HG03439 (cell line): ENCODE measurements at regions not wholly inside any gene's neighbourhood (a gene's known extent, or its start where the extent isn't known, plus 50 kb on each side); places are given as distances from the start of the nearest gene placed in this dataset.
"Not testable (repeated sequence)": the region's sequence is repeated elsewhere in the genome, so short reads cannot be mapped to it uniquely, and the experiment has no call there.

Experiments
- ATAC-seq: cut with Tn5 transposase; IDR thresholded peaks from one replicate; pipeline ENCODE4 v1.9.1; 2021; ENCODE audit warnings: mild to moderate bottlenecking, moderate library complexity; ENCODE audit not compliant: unreplicated experiment

- no peak for ATAC-seq
Measured at GRCh38 chr2:88396209-88396608, 56.3 kb downstream of the FOXI3 start.

DNA sequence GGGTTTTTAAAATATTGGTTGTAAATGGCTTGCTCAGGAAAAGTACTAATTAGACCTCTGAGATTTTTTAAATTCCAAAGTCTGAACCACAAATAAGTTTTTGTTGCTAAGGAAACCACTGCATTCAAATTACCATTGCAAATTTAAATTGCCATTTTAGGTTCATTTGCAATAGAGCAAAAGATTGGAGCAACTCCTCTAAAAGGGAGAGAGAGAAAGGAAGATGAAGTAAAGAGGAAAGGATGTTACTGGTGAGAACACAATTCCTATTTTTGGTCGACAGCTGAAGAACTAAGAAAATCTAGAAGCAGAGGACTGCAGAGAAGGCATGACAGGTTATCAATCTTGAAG, 74.9 kb downstream of the FOXI3 start:
- no peak for ATAC-seq

DNA sequence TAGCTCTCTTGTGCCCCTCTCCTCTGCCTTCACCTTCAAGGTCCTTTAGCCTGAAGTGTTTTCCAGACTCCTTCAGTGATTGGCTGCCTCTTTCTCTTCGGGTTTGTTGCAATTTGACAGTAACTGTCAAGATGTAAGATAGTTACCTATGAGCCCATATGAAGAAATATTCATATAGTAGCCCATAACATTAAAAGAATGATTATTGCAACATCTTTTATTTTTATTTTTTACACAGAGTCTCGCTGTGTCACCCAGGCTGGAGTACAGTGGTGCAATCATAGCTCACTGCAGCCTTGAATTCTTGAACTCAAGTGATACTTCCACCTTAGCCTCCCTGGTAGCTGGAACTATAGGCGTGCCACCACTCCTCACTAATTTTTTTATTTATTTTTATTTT, 80.5 kb downstream of the FOXI3 start:
- ATAC-seq, result no peak

DNA sequence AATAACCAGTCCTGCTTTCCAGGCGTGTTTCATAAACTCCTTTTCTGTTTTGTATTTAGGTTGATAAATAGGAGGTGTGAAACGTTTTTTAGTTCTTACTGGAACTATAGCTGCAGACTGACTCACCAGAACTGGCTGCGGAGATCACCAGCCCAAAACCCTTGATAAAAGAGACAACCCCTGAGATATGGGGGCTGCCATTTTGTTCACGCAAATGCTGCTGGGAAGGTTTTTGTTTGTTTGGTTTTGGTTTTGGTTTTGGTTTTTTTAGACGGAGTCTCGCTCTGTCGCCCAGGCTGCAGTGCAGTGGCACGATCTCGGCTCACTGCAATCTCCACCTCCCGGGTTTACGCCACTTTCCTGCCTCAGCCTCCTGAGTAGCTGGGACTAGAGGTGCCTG, 87.1 kb downstream of the FOXI3 start:
- not testable (repeated sequence) for ATAC-seq

GRCh38 chr2:88355486-88355885, 97.0 kb downstream of the FOXI3 start:
- ATAC-seq, result no peak

DNA sequence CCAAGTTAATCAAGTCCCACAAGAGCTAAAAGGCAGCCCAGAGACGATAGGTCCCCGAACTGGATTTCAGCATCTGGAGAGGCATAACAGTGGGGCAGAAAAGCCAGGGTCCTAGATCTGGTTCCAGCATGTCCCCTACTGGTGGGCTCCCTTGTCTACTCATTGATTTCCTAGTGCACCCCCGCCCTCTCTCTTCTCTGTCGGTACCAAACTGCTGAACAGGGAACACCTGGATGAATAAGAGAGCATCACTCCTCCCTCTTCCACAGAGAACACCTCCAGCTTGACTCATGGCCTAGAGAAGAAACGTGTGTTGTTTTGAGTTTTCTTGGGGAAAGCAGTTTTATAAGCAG, 101.3 kb downstream of the FOXI3 start:
- ATAC-seq, result no peak

DNA sequence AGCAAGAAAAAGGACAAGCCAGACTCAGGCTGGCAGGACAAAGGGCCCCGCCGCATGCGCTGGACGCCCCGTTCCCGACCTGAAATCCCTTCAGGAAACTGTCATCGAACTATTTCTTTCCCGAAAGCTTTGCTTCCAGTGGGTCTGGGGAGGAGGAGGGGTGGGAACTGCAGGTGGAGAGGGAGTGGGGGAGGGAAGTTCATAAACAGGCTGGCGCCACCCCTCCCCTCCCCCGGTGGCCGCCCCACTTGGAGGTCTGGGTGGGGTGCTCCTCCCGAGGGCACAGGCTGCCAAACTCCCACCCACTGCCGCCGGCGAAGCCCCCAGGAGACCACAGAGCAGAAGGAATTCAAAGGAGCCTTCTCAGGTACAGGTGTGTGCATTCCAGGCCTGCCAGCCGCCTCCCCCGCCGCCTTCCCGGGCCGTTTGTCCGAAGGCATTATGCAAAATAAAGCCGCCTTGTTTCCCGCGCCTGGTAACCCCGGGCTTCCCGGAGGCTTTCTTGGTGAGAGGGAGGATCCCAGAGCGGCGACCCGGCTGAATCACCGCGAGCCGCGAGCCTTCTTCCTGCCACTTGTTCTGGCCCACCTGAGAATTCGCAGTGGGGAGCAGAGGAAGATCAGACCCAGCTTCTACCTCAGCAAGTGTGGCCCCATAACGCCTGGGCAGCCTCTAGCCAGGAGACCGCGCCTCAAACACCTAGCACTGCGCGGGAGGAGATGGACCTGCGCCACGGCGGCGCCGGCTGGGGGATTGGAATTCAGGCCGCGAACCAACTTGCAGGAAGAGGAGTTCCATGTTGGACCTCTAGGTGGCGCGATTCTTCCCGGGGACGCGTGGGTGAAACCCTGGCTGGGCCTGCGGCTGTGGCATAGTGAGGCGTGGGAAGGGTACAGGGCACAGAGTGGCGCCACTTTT, 101.9 kb downstream of the FOXI3 start:
- peak; percentile 54 for ATAC-seq

GRCh38 chr2:88345842-88346241, 106.7 kb downstream of the FOXI3 start:
- no peak for ATAC-seq

GRCh38 chr2:88342749-88343148, 109.7 kb downstream of the FOXI3 start:
- ATAC-seq, result no peak

DNA sequence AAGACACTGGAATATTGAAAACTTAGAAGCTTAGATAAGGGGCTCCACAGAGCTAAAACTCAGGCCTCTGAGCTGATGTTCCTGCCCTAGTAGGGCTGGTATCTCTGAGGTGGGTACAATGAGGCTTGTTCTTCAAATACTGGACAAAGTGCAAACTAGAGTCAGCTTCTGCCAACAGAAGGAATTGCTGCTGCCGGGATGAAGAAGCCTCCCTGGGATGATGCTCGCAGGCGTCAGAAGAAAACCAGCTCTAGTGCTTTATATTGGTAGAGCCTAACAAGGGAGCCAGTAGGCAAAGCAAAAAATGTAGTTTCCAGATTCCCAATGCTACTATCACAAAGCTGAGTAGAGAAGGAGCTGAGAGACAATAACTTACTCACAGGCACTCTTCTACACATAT, 118.1 kb downstream of the FOXI3 start:
- no peak for ATAC-seq

- ATAC-seq, result no peak
Measured at GRCh38 chr2:88331239-88331638, 121.3 kb downstream of the FOXI3 start.

DNA sequence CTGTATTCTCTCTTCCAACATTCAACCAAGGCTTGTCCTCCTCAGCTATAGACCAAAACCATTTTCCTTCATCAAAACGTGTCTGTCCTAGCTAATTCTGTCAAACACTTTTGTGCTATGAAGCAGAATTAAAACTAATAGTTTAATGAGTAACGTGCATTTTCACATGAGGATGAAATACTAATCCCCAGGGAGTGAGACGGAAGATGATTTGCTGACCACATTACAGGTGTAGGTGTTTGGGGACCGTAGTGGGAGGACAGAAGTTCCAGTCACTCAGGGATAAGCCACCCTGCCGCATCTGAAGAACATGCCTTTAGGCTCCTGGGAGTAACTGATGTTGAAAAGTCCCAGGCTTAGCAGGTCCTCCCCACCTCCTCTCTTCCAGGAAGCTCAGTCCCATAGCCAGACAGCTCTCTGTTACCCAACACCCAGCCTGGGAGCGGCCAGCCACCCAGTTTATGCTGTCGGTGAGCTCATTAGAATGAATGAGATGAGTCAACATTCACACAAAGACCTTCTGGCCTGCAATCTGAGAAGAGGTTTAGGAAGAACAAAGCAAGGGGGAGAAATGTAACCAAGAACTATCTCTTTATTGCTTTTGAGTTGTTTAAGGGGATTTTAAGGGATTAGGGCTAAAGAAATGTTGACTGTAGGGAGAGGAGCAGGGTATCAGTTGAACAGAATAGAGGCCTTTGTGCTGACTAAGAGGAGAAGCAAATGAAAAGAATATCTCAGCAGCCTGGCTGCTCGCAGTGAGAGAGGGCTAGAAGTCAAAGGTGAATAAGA, 122.5 kb downstream of the FOXI3 start:
- peak; percentile 70 for ATAC-seq

GRCh38 chr2:88321449-88322248, 130.8 kb downstream of the FOXI3 start:
- no peak for ATAC-seq

DNA sequence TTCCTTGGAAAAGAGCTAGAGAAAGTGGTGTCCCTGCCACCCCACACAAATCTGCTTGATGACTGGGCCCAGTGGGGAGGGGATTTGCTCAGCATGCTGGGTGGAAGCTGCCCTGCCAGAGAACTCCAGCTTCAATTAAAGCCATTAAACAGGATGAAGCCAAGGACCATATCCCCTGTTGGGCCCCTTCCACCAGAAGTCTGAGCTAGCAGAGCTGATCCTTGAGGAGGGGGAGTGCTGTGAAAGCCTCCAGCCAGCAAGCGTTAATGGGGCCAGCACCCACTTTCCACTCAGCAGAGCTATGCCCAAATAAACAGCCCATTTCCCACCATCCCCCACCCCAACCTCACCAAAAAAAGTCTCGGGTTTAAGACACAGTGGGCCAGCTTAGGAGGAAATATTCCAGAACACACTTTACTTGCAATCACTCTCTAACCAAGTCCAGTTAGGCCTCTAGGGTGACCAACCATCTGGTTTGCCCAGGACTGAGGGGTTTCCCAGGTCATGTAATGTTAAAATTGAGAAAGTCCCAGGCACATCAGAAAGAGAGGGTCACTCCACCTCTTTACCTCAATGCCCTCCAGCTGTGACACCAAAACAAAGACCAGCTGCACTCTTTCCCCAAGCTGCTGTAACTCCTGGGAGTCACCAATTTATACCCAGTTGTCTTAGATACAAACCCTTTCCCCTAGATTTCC, 132.3 kb downstream of the FOXI3 start:
- ATAC-seq, result no peak

DNA sequence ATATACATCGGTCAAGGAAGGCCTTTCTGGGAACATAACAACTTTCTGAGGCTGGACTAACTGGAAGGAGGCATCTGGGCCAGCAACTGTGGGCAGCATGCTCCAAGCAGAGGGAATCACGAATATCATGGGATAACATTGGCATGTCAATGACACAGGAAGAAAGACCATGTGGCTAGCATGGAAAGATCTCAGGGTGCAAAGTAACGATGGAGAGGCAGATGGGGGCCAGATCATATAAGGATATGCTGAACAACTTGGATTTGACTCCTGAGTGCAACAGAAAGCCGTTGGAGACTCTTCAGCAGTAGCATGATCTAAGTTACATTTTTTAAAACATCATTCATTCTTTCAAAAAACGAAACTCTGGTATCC, 133.6 kb downstream of the FOXI3 start:
- no peak for ATAC-seq

- no peak for ATAC-seq
Measured at GRCh38 chr2:88318071-88318955, 134.2 kb downstream of the FOXI3 start.

- ATAC-seq, result no peak
Measured at GRCh38 chr2:88310787-88311186, 140.6 kb downstream of the THNSL2 start.

GRCh38 chr2:88307817-88308216, 137.7 kb downstream of the THNSL2 start:
- ATAC-seq, result no peak

GRCh38 chr2:88303865-88304264, 133.7 kb downstream of the THNSL2 start:
- ATAC-seq, result no peak

DNA sequence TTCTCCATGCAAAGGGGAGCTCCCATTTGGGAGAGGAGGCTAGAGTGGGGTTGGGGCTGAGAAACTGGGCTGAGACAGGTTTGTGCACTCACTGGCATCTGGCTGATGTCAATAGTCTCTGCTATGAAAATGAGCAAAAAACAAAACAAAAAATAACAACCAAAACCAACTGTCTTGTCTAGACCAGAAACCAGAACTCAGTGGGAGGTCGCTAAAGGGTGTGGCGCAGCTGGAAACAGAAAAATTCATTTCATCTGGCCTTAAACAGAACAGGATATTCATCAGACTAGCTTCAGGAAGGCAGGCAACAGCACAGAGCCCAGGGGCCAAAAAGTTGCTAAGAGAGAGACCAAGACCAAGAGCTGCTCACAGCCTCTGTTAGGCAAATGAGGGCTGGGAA, 126.1 kb downstream of the THNSL2 start:
- ATAC-seq, result no peak
